ENCODE measurements at regions not wholly inside any gene's neighbourhood (a gene's known extent, or its start where the extent isn't known, plus 50 kb on each side); places are given as distances from the start of the nearest gene placed in this dataset.

- TF ChIP-seq CTCF (IDR thresholded peaks at IDR 0.05), result no peak
- no peak for TF ChIP-seq POLR2A (IDR thresholded peaks at IDR 0.05)
These were observed 81.3 kb upstream of the RGMA start for GRCh38 chr15:93170329-93170728.
